Esophagus squamous epithelium (tissue), 4 donors: ENCODE measurements at regions not wholly inside any gene's neighbourhood (a gene's known extent, or its start where the extent isn't known, plus 50 kb on each side); places are given as distances from the start of the nearest gene placed in this dataset.

Experiments
- CTCF ChIP-seq, 6 experiments: fragments of 450-650 bp in 4 of 6; fragments of 200-600 bp in 2 of 6; sonication (generic) in 2 of 6; IDR thresholded peaks; one replicate each; pipeline ENCODE4 v1.5.1; 2016 to 2019; ENCODE audit warnings: antibody characterized with exemption in 6 of 6, mild to moderate bottlenecking in 4 of 6, moderate library complexity in 4 of 6
- POLR2A ChIP-seq, 4 donors: fragments of 450-650 bp; IDR thresholded peaks; one replicate each; pipeline ENCODE4 v1.6.1; 2017; ENCODE audit warnings: antibody characterized with exemption in 4 of 4, mild to moderate bottlenecking in 4 of 4, moderate library complexity in 3 of 4

DNA sequence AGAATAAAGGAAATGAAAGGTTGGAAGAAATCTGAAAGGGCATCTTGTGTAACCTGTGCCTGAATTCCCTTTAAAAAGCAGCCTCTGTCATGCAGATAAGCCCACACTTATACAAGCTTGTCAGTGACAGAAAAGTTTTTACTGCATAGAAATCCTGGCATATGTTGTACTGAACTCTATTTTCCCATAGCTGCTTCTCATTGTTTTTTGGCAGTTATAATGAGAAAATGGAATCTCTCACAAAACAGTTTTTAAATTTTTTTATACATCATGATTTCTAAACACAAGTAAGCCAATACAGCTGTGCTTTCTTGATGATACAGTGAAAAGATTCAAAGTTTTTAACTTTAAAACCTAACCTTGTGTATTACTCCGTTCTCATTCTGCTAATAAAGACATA lies 511.4 kb upstream of the ARX start:
- TF ChIP-seq CTCF (IDR thresholded peaks at IDR 0.05) (no peak), POLR2A (IDR thresholded peaks at IDR 0.05) (no peak)
